H9 (cell line): ENCODE measurements at regions not wholly inside any gene's neighbourhood (a gene's known extent, or its start where the extent isn't known, plus 50 kb on each side); places are given as distances from the start of the nearest gene placed in this dataset.

ENCODE experiments used
- DNase-seq: peaks from one replicate; pipeline ENCODE4 v3.0.0-alpha.2; 2017
- H2AFZ ChIP-seq: one replicate; pipeline ENCODE4 v1.6.1; 2013; ENCODE audit warnings: mild to moderate bottlenecking, low read length, control low read depth, moderate library complexity
- H2AK5ac ChIP-seq: 2 replicates; pipeline ENCODE4 v1.6.1; 2013; ENCODE audit warnings: low read length, control low read depth, mixed read lengths; ENCODE audit not compliant: insufficient read length
- H2BK120ac ChIP-seq: one replicate; pipeline ENCODE4 v1.6.1; 2013; ENCODE audit warnings: low read depth, mild to moderate bottlenecking, low read length, control low read depth, inconsistent platforms; ENCODE audit not compliant: poor library complexity, severe bottlenecking
- H2BK12ac ChIP-seq: 2 replicates; pipeline ENCODE4 v1.6.1; 2013; ENCODE audit warnings: low read length, control low read depth, mixed read lengths, low read depth; ENCODE audit not compliant: insufficient read length
- H2BK15ac ChIP-seq: 2 replicates; pipeline ENCODE4 v1.6.1; 2013; ENCODE audit warnings: low read depth, low read length, control low read depth
- H2BK20ac ChIP-seq: one replicate; pipeline ENCODE4 v1.6.1; 2013; ENCODE audit warnings: low read depth, mild to moderate bottlenecking, low read length, control low read depth, inconsistent platforms; ENCODE audit not compliant: poor library complexity, severe bottlenecking
- H2BK5ac ChIP-seq: 2 replicates; pipeline ENCODE4 v1.6.1; 2013; ENCODE audit warnings: low read length, control low read depth, mixed read lengths; ENCODE audit not compliant: insufficient read length
- H3K14ac ChIP-seq: 2 replicates; pipeline ENCODE4 v1.6.1; 2013; ENCODE audit warnings: low read length, control low read depth; ENCODE audit not compliant: insufficient read depth
- H3K18ac ChIP-seq: 2 replicates; pipeline ENCODE4 v1.6.1; 2013; ENCODE audit warnings: low read depth, mild to moderate bottlenecking, mixed read lengths, low read length, control low read depth; ENCODE audit not compliant: insufficient read length
- H3K23ac ChIP-seq: 2 replicates; pipeline ENCODE4 v1.6.1; 2013; ENCODE audit warnings: low read length, control low read depth, mixed read lengths, low read depth; ENCODE audit not compliant: insufficient read length
- H3K23me2 ChIP-seq: 2 replicates; pipeline ENCODE4 v1.6.1; 2013; ENCODE audit warnings: low read depth, mild to moderate bottlenecking, mixed read lengths, low read length, control low read depth; ENCODE audit not compliant: insufficient read length, poor library complexity, severe bottlenecking
- H3K27ac ChIP-seq: 2 replicates; pipeline ENCODE4 v1.5.1; 2013; ENCODE audit warnings: low read length, control low read depth, mixed read lengths, low read depth; ENCODE audit not compliant: insufficient read length
- H3K27me3 ChIP-seq: 2 replicates; pipeline ENCODE4 v1.6.1; 2013; ENCODE audit warnings: low read length, control low read depth, inconsistent platforms; ENCODE audit not compliant: insufficient read depth
- H3K4ac ChIP-seq: 2 replicates; pipeline ENCODE4 v1.6.1; 2013; ENCODE audit warnings: low read depth, mild to moderate bottlenecking, control low read depth, inconsistent platforms, low read length, moderate library complexity
- H3K4me1 ChIP-seq: 2 replicates; pipeline ENCODE4 v1.6.1; 2013; ENCODE audit warnings: low read length, control low read depth, inconsistent platforms; ENCODE audit not compliant: insufficient read depth
- H3K4me2 ChIP-seq: 2 replicates; pipeline ENCODE4 v1.6.1; 2013; ENCODE audit warnings: low read length, control low read depth, mixed read lengths; ENCODE audit not compliant: insufficient read length, insufficient read depth
- H3K56ac ChIP-seq: 2 replicates; pipeline ENCODE4 v1.6.1; 2013; ENCODE audit warnings: low read depth, mild to moderate bottlenecking, mixed read lengths, low read length, control low read depth; ENCODE audit not compliant: insufficient read length
- H3K79me1 ChIP-seq: 2 replicates; pipeline ENCODE4 v1.6.1; 2013; ENCODE audit warnings: low read depth, mild to moderate bottlenecking, moderate library complexity, low read length, control low read depth, inconsistent platforms; ENCODE audit not compliant: insufficient read depth, poor library complexity, severe bottlenecking
- H3K79me2 ChIP-seq: 2 replicates; pipeline ENCODE4 v1.6.1; 2013; ENCODE audit warnings: low read length, control low read depth, inconsistent platforms; ENCODE audit not compliant: insufficient read depth
- H3K9ac ChIP-seq: 2 replicates; pipeline ENCODE4 v1.6.1; 2013; ENCODE audit warnings: low read length, control low read depth, mixed read lengths; ENCODE audit not compliant: insufficient read length; ENCODE audit errors: extremely low read depth
- H3K9me3 ChIP-seq: one replicate; pipeline ENCODE4 v1.6.1; 2013; ENCODE audit warnings: low read depth, low read length, inconsistent platforms; ENCODE audit not compliant: control insufficient read depth
- H3T11ph ChIP-seq: one replicate; pipeline ENCODE4 v1.6.1; 2013; ENCODE audit warnings: mild to moderate bottlenecking, low read length, control low read depth, inconsistent platforms
- H4K20me1 ChIP-seq: one replicate; pipeline ENCODE4 v1.6.1; 2013; ENCODE audit not compliant: control insufficient read depth, insufficient read length, insufficient read depth
- H4K5ac ChIP-seq: 2 replicates; pipeline ENCODE4 v1.6.1; 2013; ENCODE audit warnings: low read depth, mild to moderate bottlenecking, mixed read lengths, low read length, control low read depth; ENCODE audit not compliant: insufficient read length
- H4K8ac ChIP-seq: replicated peaks from 2 replicates; pipeline ENCODE4 v1.6.1; 2013; ENCODE audit warnings: low read length, control low read depth, mixed read lengths, low read depth; ENCODE audit not compliant: insufficient read length
- H4K91ac ChIP-seq: 2 replicates; pipeline ENCODE4 v1.6.1; 2013; ENCODE audit warnings: low read depth, mild to moderate bottlenecking, moderate library complexity, mixed read lengths, low read length, control low read depth; ENCODE audit not compliant: insufficient read length
- H3K27ac Mint-ChIP-seq, 3 experiments: 2 replicates in 2 of 3; 3 replicates in 1 of 3; pipeline ENCODE4 v1.8.0; 2020 to 2021; ENCODE audit warnings: mixed read lengths in 3 of 3, mild to moderate bottlenecking in 1 of 3, moderate library complexity in 1 of 3
- H3K27me3 Mint-ChIP-seq: 2 replicates; pipeline ENCODE4 v1.8.0; 2021; ENCODE audit warnings: low read depth, mild to moderate bottlenecking, moderate library complexity, mixed read lengths
- H3K36me3 Mint-ChIP-seq, 3 experiments: 2 replicates in 2 of 3; 3 replicates in 1 of 3; pipeline ENCODE4 v1.8.0; 2020 to 2021; ENCODE audit warnings: low read depth in 3 of 3, mixed read lengths in 3 of 3; ENCODE audit not compliant: insufficient read depth in 1 of 3
- H3K4me1 Mint-ChIP-seq, 2 experiments: 2 replicates each; pipeline ENCODE4 v1.8.0; 2020; ENCODE audit warnings: mixed read lengths in 2 of 2
- H3K4me3 Mint-ChIP-seq, 2 experiments: 2 replicates in 1 of 2; 3 replicates in 1 of 2; pipeline ENCODE4 v1.8.0; 2020 to 2021; ENCODE audit warnings: mild to moderate bottlenecking in 2 of 2, mixed read lengths in 2 of 2, moderate library complexity in 1 of 2
- H3K9me3 Mint-ChIP-seq, 2 experiments: 2 replicates in 1 of 2; 3 replicates in 1 of 2; pipeline ENCODE4 v1.8.0; 2020; ENCODE audit warnings: mild to moderate bottlenecking in 2 of 2, mixed read lengths in 2 of 2, moderate library complexity in 1 of 2
- WGBS: extraction: QIAGEN DNeasy Blood & Tissue Kit; methylation state at CpG from one replicate; pipeline ENCODE4 v1.1.7; 2013; ENCODE audit warnings: missing lambda C conversion rate, low lambda C conversion rate, mixed read lengths; ENCODE audit not compliant: insufficient read length; ENCODE audit errors: extremely low coverage; 5-methylcytosine and 5-hydroxymethylcytosine counted together
- TF ChIP-seq, protein P1 (sequence below): fragments of 200-600 bp; sonication (generic); conservative IDR thresholded peaks from 3 replicates; pipeline ENCODE4 v1.8.0; 2021; ENCODE audit warnings: antibody characterized with exemption, mild to moderate bottlenecking

DNA sequence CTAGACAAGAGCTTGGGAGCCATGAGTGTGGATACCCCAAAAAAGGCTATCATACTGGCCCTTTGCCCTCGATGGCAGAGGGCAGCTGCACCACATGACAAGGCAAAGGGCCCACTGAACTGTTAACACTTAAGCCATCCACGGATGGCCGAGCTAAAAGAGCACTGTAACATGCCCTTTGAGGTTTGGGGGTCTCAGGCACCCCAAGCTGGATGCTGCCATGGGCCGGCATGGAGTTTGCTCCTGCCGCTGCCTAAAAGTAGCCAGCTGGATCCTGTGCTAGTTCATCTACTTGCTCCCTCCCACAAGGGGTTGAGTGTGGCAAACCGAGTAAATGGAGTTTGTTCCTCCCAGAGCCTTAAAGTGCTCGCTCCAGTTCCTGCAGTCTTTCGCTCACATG is 383.2 kb upstream of the LRRC4C start:
- H3K79me1 ChIP-seq: no peaks in the 10 kb centered on the region
- H2BK15ac ChIP-seq: no peak overlapping the region
- H4K20me1 ChIP-seq: no peaks in the 10 kb centered on the region
- H3K4me2 ChIP-seq: no peak overlapping the region
- no peak overlapping the region for H3T11ph ChIP-seq
- H3K9ac ChIP-seq: no peak overlapping the region
- no peak overlapping the region for H3K4me3 Mint-ChIP-seq
- H4K5ac ChIP-seq: no peak overlapping the region
- H3K27ac ChIP-seq: no peak overlapping the region
- H3K27ac Mint-ChIP-seq: no peak overlapping the region
- no peak for DNase-seq
- no peaks in the 10 kb centered on the region for H3K4me1 Mint-ChIP-seq
- H3K9me3 Mint-ChIP-seq: peaks cover 18 to 30% of the 10 kb centered on the region in 2 experiments
- H2AFZ ChIP-seq: no peak overlapping the region
- no peak overlapping the region for H2AK5ac ChIP-seq
- no peak overlapping the region for H2BK20ac ChIP-seq
- H3K23me2 ChIP-seq: no peaks in the 10 kb centered on the region
- no peak overlapping the region for H3K18ac ChIP-seq
- no peak overlapping the region for H4K8ac ChIP-seq
- no peak overlapping the region for H3K14ac ChIP-seq
- no peak overlapping the region for H2BK120ac ChIP-seq
- no peaks in the 10 kb centered on the region for H3K4me1 ChIP-seq
- TF ChIP-seq, protein P1, sequence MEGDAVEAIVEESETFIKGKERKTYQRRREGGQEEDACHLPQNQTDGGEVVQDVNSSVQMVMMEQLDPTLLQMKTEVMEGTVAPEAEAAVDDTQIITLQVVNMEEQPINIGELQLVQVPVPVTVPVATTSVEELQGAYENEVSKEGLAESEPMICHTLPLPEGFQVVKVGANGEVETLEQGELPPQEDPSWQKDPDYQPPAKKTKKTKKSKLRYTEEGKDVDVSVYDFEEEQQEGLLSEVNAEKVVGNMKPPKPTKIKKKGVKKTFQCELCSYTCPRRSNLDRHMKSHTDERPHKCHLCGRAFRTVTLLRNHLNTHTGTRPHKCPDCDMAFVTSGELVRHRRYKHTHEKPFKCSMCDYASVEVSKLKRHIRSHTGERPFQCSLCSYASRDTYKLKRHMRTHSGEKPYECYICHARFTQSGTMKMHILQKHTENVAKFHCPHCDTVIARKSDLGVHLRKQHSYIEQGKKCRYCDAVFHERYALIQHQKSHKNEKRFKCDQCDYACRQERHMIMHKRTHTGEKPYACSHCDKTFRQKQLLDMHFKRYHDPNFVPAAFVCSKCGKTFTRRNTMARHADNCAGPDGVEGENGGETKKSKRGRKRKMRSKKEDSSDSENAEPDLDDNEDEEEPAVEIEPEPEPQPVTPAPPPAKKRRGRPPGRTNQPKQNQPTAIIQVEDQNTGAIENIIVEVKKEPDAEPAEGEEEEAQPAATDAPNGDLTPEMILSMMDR: no peak
- H4K91ac ChIP-seq: no peak overlapping the region
- H3K56ac ChIP-seq: no peak overlapping the region
- peaks cover 7% of the 10 kb centered on the region for H3K9me3 ChIP-seq
- H3K27me3 Mint-ChIP-seq: no peaks in the 10 kb centered on the region
- no peak overlapping the region for H3K4ac ChIP-seq
- no peaks in the 10 kb centered on the region for H3K27me3 ChIP-seq
- H2BK12ac ChIP-seq: no peak overlapping the region
- peaks cover 11 to 25% (median 12%) of the 10 kb centered on the region in 3 experiments for H3K36me3 Mint-ChIP-seq
- H3K23ac ChIP-seq: no peak overlapping the region
- no peak overlapping the region for H2BK5ac ChIP-seq
- no CpG with 5 or more reads among the region's 8 CpGs for WGBS
- H3K79me2 ChIP-seq: no peaks in the 10 kb centered on the region
